ENCODE measurements at regions not wholly inside any gene's neighbourhood (a gene's known extent, or its start where the extent isn't known, plus 50 kb on each side); places are given as distances from the start of the nearest gene placed in this dataset.

DNA sequence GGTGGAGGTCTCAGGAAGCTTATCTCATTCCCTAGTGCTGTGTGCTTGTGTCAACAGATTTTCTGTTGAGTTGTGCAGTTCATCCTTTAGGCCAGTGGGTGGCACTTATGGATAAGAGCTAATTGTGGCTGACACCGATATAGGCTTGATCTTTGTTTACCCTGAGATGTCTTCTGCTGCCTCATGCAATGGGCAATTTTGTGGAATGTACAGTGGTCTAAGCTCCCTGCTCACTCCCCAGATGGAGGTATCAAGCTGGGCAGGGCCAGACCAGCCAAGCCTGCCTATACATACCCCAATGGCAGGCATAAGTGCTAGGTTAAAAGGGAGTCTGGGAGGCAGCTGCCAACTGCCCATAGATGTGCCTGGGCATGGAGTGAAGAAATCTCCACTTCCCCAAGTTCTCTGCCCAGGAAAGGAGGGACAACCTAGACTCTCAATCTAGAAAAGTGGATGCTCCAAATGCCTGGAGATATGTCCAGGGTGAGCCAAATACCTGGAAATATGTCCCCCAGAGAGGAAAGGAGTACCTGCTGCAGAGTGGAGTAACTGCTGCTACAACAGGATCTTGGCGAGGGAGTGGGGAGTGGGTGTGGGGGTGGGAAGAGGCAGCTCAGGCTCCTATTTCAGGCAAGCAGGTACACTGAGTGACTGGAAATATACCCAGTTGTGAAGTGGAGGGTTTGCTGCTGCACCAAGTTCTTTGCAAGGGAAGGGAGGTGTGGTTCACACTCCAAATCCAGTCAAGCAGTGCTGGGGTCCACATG lies 53.2 kb upstream of the ARG1 start:
- DNase-seq: no peak

Measured in bone marrow (tissue), 2 donors.